HG02870 (cell line): ENCODE measurements at regions not wholly inside any gene's neighbourhood (a gene's known extent, or its start where the extent isn't known, plus 50 kb on each side); places are given as distances from the start of the nearest gene placed in this dataset.

ENCODE experiments used
- ATAC-seq: cut with Tn5 transposase; IDR thresholded peaks from one replicate; pipeline ENCODE4 v1.9.1; 2021; ENCODE audit warnings: mild to moderate bottlenecking, moderate library complexity; ENCODE audit not compliant: unreplicated experiment

GRCh38 chr2:121085801-121086200 is 199.2 kb downstream of the TFCP2L1 start:
- no peak for ATAC-seq

- ATAC-seq = no peak
Observed at GRCh38 chr2:121086450-121086849, 198.6 kb downstream of the TFCP2L1 start.

DNA sequence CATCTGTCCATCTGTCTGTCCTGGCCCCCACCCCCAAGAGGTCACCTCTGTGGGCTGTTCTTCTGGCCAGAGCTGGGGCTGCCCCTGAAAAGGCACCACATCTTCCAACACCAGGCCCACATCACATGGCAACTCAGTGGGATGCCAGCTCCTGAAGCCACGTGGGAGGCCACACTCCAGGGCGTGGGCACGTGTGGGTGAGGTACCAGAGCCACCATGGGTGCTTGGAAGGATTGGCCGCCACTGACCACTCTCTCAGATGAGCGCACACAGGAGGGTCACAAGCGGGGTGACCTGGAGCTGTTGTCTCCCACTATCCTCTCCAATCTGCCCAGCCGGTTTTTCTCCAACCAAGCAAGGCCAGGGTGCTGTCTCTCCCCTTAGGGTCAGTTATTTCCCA is 197.9 kb downstream of the TFCP2L1 start:
- ATAC-seq = no peak

DNA sequence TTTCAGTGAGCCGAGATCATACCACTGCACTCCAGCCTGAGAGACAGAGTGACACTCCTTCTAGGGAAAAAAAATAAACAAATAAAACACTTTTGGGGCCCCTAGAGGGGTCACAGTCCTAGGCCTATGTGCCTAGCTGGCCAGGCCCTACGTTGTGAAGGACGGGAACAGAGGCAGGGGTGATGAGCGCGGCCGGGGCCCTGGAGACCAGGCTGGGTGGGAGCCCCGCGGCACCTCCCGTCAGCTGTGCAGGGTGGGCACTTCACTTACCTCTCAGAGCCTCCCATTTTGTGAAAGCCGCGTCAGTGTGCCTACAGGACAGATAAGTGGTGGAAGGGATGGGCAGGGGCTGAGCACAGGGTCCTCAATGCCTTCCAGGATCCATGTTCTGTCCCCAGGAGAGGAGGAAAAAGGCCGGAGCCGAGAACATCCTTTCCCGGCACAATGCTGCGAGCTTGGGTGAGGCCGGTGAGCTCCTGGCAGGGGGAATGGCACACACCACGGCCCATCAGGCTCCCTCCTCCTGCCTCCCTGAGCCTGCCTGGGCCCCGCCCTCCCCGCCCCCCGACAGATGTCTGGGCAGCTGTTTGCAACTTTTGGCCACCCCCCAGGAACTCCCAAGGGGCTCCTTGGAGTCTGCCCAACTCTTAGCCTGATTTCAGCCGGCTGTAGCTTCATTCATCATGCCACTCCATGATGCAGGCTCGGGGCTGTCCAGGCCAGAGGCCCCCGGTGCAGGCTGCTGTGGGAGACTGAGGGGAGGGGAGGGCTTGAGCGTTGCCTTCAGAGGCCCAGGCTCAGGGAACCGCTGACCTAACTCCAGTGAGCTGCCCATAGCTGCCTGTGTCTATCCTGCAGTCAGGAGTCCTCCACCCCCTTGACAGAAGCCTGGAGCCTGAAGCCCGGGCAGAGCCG is 196.5 kb downstream of the TFCP2L1 start:
- ATAC-seq = no peak

GRCh38 chr2:121089166-121089510 is 195.9 kb downstream of the TFCP2L1 start:
- ATAC-seq = no peak

DNA sequence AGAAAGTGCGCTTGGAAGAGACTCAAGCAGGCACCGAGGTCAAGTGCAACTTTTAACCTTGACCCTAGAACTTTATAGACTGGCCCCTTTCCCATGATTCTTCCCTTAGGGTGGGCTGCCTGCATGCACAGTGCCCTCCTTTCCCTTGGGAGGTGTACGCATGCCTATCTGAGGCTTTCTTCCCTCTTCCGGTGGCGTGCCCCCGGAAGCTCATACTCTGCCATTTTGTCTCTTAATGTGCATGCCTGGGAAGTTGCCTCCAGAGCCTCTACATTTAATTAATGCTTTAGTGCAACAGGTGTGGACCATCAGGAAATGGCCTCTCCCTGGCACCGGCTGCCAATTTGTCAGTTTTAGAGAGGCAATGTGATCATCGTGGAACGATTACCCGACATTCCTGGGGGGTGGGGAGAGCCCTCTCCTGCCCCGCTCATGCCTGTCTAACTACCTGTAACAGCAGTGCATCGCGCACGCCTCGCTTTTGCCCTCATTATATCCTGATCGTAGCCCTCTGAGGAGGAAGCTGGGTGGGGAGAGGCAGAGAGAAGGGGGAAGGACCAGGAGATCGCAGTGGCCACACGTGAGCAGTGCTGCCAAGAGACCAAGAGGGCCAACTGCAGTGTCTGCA is 194.8 kb downstream of the TFCP2L1 start:
- no peak for ATAC-seq

- no peak for ATAC-seq
Observed at GRCh38 chr2:121092095-121092494, 192.9 kb downstream of the TFCP2L1 start.

- ATAC-seq = no peak
Observed at GRCh38 chr2:121093692-121094091, 191.3 kb downstream of the TFCP2L1 start.

- ATAC-seq = no peak
Observed at GRCh38 chr2:121094101-121094500, 190.9 kb downstream of the TFCP2L1 start.

- ATAC-seq = no peak
Observed at GRCh38 chr2:121094845-121095244, 190.2 kb downstream of the TFCP2L1 start.

DNA sequence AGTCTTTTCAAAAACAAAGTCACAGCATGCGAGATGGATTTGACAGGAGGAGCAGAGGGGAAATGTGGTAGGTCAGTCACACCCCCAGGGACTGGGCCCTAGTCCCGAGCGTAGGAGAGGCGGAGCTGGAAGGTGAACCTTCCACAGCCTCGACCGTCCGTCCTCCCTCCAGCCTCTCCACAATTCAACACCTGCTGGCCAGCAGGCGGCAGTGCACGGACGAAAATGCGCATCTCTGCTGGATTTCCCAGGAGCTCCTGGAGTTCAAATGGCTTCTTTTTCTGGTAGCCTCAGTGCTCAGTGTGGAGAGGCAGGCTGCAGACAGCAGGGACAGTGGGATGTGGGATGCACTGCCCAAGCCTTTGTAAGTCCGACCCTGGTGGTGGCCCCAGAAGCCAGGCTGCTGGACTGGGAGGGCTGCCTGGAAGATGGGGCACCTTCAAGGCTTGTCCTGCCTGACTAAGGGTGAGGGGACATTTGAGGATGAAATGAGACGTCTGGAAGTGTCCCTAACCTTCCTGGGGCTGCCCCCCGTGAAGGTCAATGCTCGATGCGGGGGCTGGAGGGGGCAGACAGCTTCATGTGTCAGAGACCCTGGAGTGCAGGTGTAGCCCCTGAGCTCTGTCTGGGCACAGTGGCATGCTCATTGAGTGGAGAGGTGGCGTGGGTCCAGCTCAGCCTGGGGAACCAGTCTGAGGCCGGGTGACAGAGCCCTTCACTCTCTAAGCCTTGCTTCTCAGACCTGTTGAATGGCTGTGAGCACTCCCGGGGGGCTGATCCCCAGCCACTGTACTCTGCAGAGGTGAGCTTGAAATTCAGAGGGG is 189.5 kb downstream of the TFCP2L1 start:
- ATAC-seq = peak; percentile 66

DNA sequence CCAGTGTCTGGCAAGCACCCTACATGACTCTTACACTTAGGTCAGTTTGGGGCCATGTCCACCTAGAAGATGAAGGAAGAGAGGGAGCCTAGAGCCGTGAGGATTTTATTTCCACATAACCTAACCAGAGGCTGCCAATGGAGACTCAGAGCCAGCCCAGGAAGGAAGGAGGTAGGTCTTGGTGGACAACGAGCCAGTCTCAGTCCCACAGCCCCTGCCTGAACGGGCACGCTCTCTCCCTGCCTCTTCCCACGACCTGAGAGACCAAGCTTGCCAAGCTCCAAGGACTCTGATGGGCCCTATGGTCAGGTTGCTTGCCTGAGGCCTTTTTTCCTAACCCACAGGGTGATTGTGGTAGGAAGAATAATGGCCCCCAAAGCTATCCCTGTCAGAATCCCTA is 188.4 kb downstream of the TFCP2L1 start:
- ATAC-seq = no peak

DNA sequence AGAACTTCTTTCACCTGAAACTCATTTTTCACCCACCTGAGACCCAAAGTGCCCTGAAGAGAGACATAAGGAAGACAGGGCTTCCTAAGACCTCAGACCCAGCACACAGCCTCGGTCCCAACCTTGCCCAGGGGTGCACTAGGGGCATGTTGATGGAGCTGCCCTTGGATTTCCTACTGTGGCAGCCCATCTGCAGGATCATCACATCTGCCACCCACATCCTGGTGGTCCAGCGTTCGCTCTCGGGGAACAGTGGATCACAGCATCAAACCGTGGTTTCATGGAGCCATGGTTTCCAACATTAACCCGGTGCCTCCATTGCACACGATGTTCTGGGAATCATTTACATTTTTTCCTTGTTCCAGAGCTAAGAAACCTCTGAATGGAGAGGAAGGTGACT is 186.4 kb downstream of the TFCP2L1 start:
- ATAC-seq = no peak

GRCh38 chr2:121099329-121100290 is 185.4 kb downstream of the TFCP2L1 start:
- no peak for ATAC-seq

GRCh38 chr2:121101093-121101715 is 183.8 kb downstream of the TFCP2L1 start:
- ATAC-seq = no peak

DNA sequence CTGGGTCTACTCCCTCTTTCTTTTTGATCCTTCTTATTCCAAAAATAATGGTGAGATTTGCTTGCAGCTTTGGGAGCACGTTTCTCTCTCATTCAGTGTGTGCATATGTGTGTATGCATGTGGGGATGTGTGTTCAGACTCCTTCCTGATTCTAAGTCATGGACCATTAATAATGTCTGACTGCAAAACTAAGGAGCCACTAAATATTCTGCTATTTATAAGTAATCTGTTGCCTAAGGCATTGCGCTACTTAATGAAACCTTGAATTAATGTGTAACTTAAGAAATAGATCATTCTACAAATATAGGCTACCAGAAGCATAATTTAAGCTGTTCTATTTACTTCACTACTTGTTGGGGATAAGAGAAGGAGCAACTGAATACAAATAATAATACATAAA is 182.1 kb downstream of the TFCP2L1 start:
- no peak for ATAC-seq

DNA sequence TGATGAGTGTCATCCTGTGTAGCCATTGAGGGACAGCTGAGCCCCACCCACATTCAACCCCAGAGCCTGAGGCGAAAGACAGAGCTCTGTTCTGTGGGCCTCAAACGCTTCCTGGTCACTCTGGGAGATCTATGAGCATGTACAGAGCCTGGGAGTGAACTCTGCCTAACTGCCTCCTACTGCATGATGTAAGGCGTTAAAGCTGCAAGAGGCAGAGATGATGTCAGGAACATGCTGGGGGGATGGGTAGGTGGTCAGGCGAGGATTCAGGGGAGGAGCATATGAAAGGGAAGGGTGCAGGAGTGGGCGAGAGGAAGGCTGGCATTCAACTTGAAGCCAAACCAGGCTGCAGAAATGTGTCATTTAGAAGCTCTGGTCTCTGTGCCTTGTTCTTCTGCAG is 181.0 kb downstream of the TFCP2L1 start:
- ATAC-seq = no peak

DNA sequence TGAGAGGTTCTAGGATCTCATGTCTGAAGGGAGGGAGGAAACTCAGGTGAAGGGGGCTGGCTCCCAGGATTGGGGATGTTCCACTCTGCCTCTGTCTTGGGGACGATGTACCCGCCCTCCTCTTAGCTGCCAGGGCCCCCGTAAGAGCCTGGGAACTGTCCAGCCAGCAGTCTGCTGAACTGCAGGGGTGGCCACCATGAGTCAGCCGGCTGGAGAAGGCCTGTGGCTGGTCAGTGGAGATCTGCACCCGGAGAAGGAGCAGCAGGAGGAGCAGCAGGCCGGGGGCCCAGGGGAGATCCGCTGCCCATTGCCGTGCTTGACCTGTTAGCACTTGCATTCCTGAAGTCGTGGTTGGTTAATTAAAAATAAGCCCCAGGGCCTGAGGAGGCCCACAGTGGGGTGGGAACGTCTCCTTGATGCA is 180.3 kb downstream of the TFCP2L1 start:
- no peak for ATAC-seq

DNA sequence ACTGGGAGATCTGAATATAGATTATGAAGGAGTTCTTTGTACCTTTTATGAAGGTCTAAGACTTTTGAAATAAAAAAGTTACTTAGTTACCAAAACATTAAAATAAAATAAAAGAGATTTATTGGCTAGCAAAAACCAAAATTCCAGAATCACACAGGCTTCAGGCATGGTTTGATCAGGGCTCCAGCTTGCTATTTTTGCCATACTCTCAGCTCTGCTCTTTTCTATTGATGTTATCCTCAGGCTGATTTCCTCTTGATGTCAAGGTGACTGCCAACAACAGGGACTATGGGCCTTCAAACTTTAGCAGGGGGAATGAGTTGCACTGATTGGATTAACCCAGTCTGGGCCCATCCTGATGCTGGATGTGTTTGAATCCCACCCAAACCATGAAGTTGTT is 174.1 kb downstream of the TFCP2L1 start:
- ATAC-seq = no peak

DNA sequence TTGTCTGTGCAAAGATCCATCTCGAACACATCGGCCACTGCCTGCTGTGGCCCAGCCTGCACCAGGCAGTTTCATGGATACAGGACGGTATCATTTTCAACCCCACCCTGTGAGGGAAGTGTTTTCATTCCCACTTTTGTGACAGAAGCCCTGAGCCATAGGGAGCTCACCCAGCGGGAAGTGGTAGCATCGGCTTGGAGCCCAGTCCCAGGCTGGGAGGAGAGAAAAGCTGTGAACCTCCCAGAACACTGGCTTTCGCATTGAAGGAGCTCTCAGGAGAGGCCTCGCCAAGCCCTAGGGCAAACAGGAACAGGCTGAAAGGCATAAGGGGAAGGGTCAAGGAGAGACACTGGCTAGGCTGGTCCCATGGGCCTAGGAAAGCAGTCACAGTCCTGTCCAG is 166.1 kb downstream of the TFCP2L1 start:
- ATAC-seq = no peak
